Neural progenitor cell (in vitro differentiated cells): ENCODE measurements at regions not wholly inside any gene's neighbourhood (a gene's known extent, or its start where the extent isn't known, plus 50 kb on each side); places are given as distances from the start of the nearest gene placed in this dataset.

Source experiments
- DNase-seq: peaks from one replicate; pipeline ENCODE4 v3.0.0-alpha.2; 2016; ENCODE audit warnings: low spot score
- H2AFZ ChIP-seq: fragments of 200-600 bp; sonication (generic); replicated peaks from 2 replicates; pipeline ENCODE4 v1.6.1; 2016; ENCODE audit warnings: antibody characterized with exemption
- H3F3A ChIP-seq: fragments of 200-600 bp; sonication (generic); 2 replicates; pipeline ENCODE4 v1.6.1; 2016; ENCODE audit warnings: antibody characterized with exemption, low read depth
- H3K27ac ChIP-seq: fragments of 200-600 bp; sonication (generic); 2 replicates; pipeline ENCODE4 v1.5.1; 2016; ENCODE audit warnings: mild to moderate bottlenecking
- H3K27me3 ChIP-seq: fragments of 200-600 bp; sonication (generic); 2 replicates; pipeline ENCODE4 v1.6.1; 2016; ENCODE audit warnings: mild to moderate bottlenecking, moderate library complexity
- H3K36me3 ChIP-seq: fragments of 200-600 bp; sonication (generic); 2 replicates; pipeline ENCODE4 v1.5.1; 2016
- H3K4me1 ChIP-seq: fragments of 200-600 bp; sonication (generic); 2 replicates; pipeline ENCODE4 v1.6.1; 2016; ENCODE audit warnings: mixed run types
- H3K4me2 ChIP-seq: fragments of 200-600 bp; sonication (generic); 2 replicates; pipeline ENCODE4 v1.6.1; 2016
- H3K4me3 ChIP-seq: fragments of 200-600 bp; sonication (generic); 2 replicates; pipeline ENCODE4 v1.5.1; 2016
- H3K79me2 ChIP-seq: fragments of 200-600 bp; sonication (generic); 2 replicates; pipeline ENCODE4 v1.6.1; 2016; ENCODE audit warnings: low read depth
- H3K9ac ChIP-seq: fragments of 200-600 bp; sonication (generic); 2 replicates; pipeline ENCODE4 v1.6.1; 2016
- H3K9me3 ChIP-seq: fragments of 200-600 bp; sonication (generic); 2 replicates; pipeline ENCODE4 v1.5.1; 2016; ENCODE audit warnings: low read depth
- H4K20me1 ChIP-seq: fragments of 200-600 bp; sonication (generic); 2 replicates; pipeline ENCODE4 v1.6.1; 2016; ENCODE audit warnings: low read depth
- H3K27ac Mint-ChIP-seq: 3 replicates; pipeline ENCODE4 v1.8.0; 2021; ENCODE audit warnings: mixed read lengths
- H3K27me3 Mint-ChIP-seq: 2 replicates; pipeline ENCODE4 v1.8.0; 2022; ENCODE audit warnings: low read depth, mild to moderate bottlenecking, inconsistent platforms, moderate library complexity, mixed read lengths; ENCODE audit not compliant: insufficient read depth
- H3K36me3 Mint-ChIP-seq: 3 replicates; pipeline ENCODE4 v1.8.0; 2021; ENCODE audit warnings: mixed read lengths
- H3K4me1 Mint-ChIP-seq: 3 replicates; pipeline ENCODE4 v1.8.0; 2021; ENCODE audit warnings: mixed read lengths
- H3K4me3 Mint-ChIP-seq: 3 replicates; pipeline ENCODE4 v1.8.0; 2021; ENCODE audit warnings: mild to moderate bottlenecking, moderate library complexity, mixed read lengths
- H3K9me3 Mint-ChIP-seq: 3 replicates; pipeline ENCODE4 v1.8.0; 2020; ENCODE audit warnings: mixed read lengths
- CTCF ChIP-seq: fragments of 200-600 bp; sonication (generic); IDR thresholded peaks from 2 replicates; pipeline ENCODE4 v1.5.1; 2017; ENCODE audit warnings: antibody characterized with exemption, mild to moderate bottlenecking
- EZH2 ChIP-seq: fragments of 200-600 bp; sonication (generic); IDR thresholded peaks from 2 replicates; pipeline ENCODE4 v1.6.1; 2017; ENCODE audit warnings: antibody characterized with exemption, mild to moderate bottlenecking, moderate library complexity
- EZH2phosphoT487 ChIP-seq: fragments of 200-600 bp; sonication (generic); IDR thresholded peaks from 2 replicates; pipeline ENCODE4 v1.6.1; 2017; ENCODE audit warnings: antibody characterized with exemption

- peaks cover 3% of the 10 kb centered on the region for H3K4me1 Mint-ChIP-seq
- TF ChIP-seq EZH2 (no peak), EZH2phosphoT487 (no peak), CTCF (no peak)
These were observed 203.5 kb upstream of the HTR2A start for GRCh38 chr13:47100214-47100853.

DNA sequence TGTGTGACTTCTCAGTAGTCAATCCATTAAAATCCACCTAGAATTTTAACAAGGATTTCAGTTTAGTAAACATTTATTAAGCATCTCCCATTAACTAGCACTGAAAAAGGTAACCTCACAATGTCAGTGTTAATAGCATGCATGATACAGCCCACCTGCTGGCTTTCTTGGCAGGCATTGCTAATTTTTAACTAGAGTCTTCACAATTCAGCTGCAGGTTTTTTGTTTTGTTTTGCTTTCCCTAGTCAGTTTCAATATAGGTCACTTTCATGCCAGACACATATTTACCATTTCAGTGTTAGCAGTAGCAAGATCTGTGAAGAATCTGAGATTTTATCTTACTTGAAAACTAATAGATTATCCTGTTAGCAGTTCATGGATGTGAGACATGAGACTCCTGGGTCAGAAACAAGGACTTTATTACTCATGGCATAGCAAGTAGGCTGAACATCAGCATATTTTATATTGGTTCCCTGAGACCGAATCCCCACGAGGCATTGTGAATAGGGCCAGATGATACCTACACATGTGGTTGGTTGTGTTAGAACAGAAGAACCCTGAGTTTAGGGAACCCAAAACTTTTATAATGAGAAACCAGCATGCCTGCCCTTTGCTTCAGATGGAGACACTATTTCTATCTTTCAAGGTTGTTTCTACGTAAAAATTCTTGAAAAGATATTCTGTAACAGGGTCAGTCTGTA is 198.0 kb upstream of the HTR2A start:
- Histone ChIP-seq H3K27me3 (no peaks in the 10 kb centered on the region), H3K27ac (no peak overlapping the region), H3K4me3 (no peak overlapping the region), H2AFZ (no peak overlapping the region), H3K9ac (no peak overlapping the region), H3K4me2 (no peak overlapping the region), H3K4me1 (no peaks in the 10 kb centered on the region), H3K79me2 (no peaks in the 10 kb centered on the region), H3K9me3 (no peaks in the 10 kb centered on the region), H3F3A (no peaks in the 10 kb centered on the region), H4K20me1 (no peaks in the 10 kb centered on the region), H3K36me3 (no peaks in the 10 kb centered on the region)
- H3K4me3 Mint-ChIP-seq = no peak overlapping the region
- no peak for DNase-seq
- no peak overlapping the region for H3K27ac Mint-ChIP-seq
- peaks cover 3% of the 10 kb centered on the region for H3K9me3 Mint-ChIP-seq
- no peak for TF ChIP-seq CTCF
- TF ChIP-seq EZH2phosphoT487 = no peak
- no peak for TF ChIP-seq EZH2
- H3K27me3 Mint-ChIP-seq = peaks cover 2% of the 10 kb centered on the region
- H3K36me3 Mint-ChIP-seq = no peaks in the 10 kb centered on the region
- H3K4me1 Mint-ChIP-seq = peaks cover 3% of the 10 kb centered on the region

More at GRCh38 chr13:47100214-47100853, 203.5 kb upstream of the HTR2A start:
- no peaks in the 10 kb centered on the region for H3F3A ChIP-seq
- no peaks in the 10 kb centered on the region for H3K27me3 ChIP-seq
- no peaks in the 10 kb centered on the region for H3K9me3 ChIP-seq
- Mint-ChIP-seq H3K9me3 (peaks cover 15% of the 10 kb centered on the region), H3K27ac (no peak overlapping the region), H3K4me3 (no peak overlapping the region), H3K36me3 (no peaks in the 10 kb centered on the region), H3K27me3 (peaks cover 4% of the 10 kb centered on the region)
- H3K9ac ChIP-seq = no peak overlapping the region
- no peak overlapping the region for H3K27ac ChIP-seq
- H2AFZ ChIP-seq = no peak overlapping the region
- H3K4me1 ChIP-seq = no peaks in the 10 kb centered on the region
- no peaks in the 10 kb centered on the region for H3K36me3 ChIP-seq
- H3K79me2 ChIP-seq = no peaks in the 10 kb centered on the region
- H4K20me1 ChIP-seq = no peaks in the 10 kb centered on the region
- DNase-seq = no peak
- H3K4me2 ChIP-seq = no peak overlapping the region
- H3K4me3 ChIP-seq = no peak overlapping the region

- Histone ChIP-seq H3F3A (no peaks in the 10 kb centered on the region), H3K9me3 (no peaks in the 10 kb centered on the region), H3K27ac (no peak overlapping the region), H3K9ac (no peak overlapping the region), H3K4me2 (no peak overlapping the region), H3K79me2 (no peaks in the 10 kb centered on the region), H2AFZ (no peak overlapping the region), H3K27me3 (no peaks in the 10 kb centered on the region), H3K36me3 (no peaks in the 10 kb centered on the region), H3K4me1 (no peaks in the 10 kb centered on the region), H4K20me1 (no peaks in the 10 kb centered on the region), H3K4me3 (no peak overlapping the region)
- no peak overlapping the region for H3K27ac Mint-ChIP-seq
- H3K4me3 Mint-ChIP-seq = no peak overlapping the region
- H3K36me3 Mint-ChIP-seq = no peaks in the 10 kb centered on the region
- no peak for TF ChIP-seq EZH2
- no peak for TF ChIP-seq CTCF
- no peak for TF ChIP-seq EZH2phosphoT487
- H3K4me1 Mint-ChIP-seq = peaks cover 3% of the 10 kb centered on the region
- no peaks in the 10 kb centered on the region for H3K27me3 Mint-ChIP-seq
- H3K9me3 Mint-ChIP-seq = peaks cover 3% of the 10 kb centered on the region
- no peak for DNase-seq
These were observed 195.3 kb upstream of the HTR2A start for GRCh38 chr13:47092202-47092601.
